ENCODE measurements at regions not wholly inside any gene's neighbourhood (a gene's known extent, or its start where the extent isn't known, plus 50 kb on each side); places are given as distances from the start of the nearest gene placed in this dataset.
"Not testable (repeated sequence)": the region's sequence is repeated elsewhere in the genome, so short reads cannot be mapped to it uniquely, and the experiment has no call there.

DNA sequence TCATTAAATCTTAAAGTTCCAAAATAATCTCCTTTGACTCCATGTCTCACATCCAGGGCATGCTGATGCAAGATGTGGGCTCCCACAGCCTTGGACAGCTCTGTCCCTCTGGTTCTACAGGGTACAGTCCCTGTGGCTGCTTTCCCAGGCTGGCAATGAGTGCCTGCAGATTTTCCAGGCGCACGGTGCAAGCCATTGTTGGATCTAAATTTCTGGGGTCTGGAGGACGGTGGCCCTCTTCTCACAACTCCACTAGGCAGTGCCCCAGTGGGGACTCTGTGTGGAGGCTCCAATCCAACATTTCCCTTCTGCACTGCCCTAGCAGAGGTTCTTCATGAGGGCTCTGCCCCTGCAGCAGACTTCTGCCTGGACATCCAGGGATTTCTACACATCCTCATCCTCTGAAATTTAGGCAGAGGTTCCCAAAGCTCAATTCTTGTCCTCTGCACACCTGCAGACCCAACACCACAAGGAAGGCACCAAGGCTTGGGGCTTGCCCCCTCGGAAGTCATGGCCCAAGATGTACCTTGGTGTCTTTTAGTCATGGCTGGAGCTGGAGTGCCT lies 100.3 kb upstream of the ZC3H15 start:
- not testable (repeated sequence) for DNase-seq

GRCh38 chr2:186399082-186399644 lies 86.9 kb upstream of the ZC3H15 start:
- no peak for DNase-seq

GRCh38 chr2:186405842-186406241 lies 80.2 kb upstream of the ZC3H15 start:
- DNase-seq, result no peak

GRCh38 chr2:186407611-186408010 lies 78.4 kb upstream of the ZC3H15 start:
- DNase-seq, result no peak

- DNase-seq, result no peak
These were observed 75.3 kb upstream of the ZC3H15 start for GRCh38 chr2:186410802-186411201.

GRCh38 chr2:186422226-186422625 lies 63.8 kb upstream of the ZC3H15 start:
- no peak for DNase-seq

DNA sequence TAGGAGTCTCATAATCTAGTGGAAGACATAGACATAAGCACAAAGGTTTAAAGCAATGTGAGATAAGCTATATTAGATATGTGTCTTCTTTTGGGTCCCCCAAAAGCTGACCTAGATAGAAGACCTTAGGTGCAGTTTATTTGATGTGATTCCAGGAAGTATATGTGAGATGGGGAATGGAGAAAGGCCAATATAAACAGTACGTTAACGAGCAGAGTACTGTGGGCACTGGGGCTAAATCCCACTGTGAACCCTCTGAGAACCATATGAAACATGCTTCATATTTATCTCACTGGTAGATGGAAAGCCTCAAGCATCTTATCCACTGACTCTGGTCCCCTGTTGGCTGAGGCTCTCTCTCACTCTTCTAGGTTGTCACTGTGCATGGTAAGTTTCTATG lies 62.6 kb upstream of the ZC3H15 start:
- DNase-seq, result no peak

GRCh38 chr2:186424265-186424664 lies 61.8 kb upstream of the ZC3H15 start:
- no peak for DNase-seq

GRCh38 chr2:186425576-186425975 lies 60.5 kb upstream of the ZC3H15 start:
- no peak for DNase-seq

- DNase-seq, result no peak
These were observed 59.7 kb upstream of the ZC3H15 start for GRCh38 chr2:186426153-186427016.

GRCh38 chr2:186427017-186427350 lies 59.1 kb upstream of the ZC3H15 start:
- not testable (repeated sequence) for DNase-seq

GRCh38 chr2:186427970-186428369 lies 58.1 kb upstream of the ZC3H15 start:
- DNase-seq, result no peak

GRCh38 chr2:186429104-186429503 lies 57.0 kb upstream of the ZC3H15 start:
- DNase-seq, result no peak

DNA sequence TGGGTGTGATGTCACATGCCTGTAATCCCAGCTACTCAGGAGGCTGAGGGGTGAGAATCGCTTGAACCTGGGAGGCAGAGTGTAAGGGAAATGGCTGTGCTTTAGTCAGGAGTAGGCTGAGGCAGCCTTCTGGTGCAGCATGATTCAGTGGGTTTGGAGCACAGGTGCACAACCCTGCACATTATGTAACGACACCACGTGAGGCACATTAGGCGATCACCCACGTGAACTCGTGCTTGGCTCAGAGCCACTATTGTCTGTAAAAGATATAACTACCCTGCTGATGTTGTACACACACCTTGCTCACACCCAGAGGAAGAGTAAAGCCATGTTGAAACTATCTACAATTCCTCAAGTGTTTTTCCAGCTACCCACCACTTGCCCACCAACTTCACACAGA lies 54.8 kb upstream of the ZC3H15 start:
- no peak for DNase-seq

DNA sequence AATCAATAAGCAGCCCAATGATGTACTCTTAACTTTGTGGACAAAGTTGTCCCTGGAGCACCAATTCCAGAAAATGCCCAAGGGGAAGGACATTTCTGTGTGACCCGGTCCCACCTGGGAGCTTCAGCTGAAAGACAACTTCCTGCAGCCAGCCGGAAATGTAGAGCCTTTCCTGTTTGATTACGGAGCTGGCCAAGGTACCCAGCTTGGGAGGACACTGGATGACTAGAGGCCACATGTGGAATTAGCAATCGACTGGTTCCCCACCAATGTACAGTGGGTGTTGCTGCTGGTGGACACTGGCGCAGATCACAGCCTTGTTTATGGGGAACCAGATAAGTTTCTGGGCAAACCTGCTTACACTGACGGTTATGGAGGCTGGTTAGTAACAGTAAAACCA lies 53.0 kb upstream of the ZC3H15 start:
- DNase-seq, result no peak

- DNase-seq, result no peak
These were observed 52.2 kb upstream of the ZC3H15 start for GRCh38 chr2:186433777-186434432.

Data from left kidney (tissue), 1 donor.